ENCODE measurements at regions not wholly inside any gene's neighbourhood (a gene's known extent, or its start where the extent isn't known, plus 50 kb on each side); places are given as distances from the start of the nearest gene placed in this dataset.

GRCh38 chr3:154889227-154889634, 190.9 kb upstream of the MME start:
- peaks cover 0 to 15% (median 0%) of the 10 kb centered on the region in 12 donors for H3K4me1 ChIP-seq
- no peaks in the 10 kb centered on the region for H3K27me3 ChIP-seq
- no peak for TF ChIP-seq CTCF (IDR thresholded peaks at IDR 0.05)
- no peak for TF ChIP-seq POLR2A (IDR thresholded peaks at IDR 0.05)
- H3K27ac ChIP-seq, result no peak overlapping the region
- ATAC-seq (no peak), DNase-seq (no peak)
- intact Hi-C loops (cut with DNase I), result loop anchor here in 1 of 10 donors (10.0 kb wide), 1 partner anchor 216 kb away; no protein-coding TSS in a partner anchor
- H3K36me3 ChIP-seq, result no peaks in the 10 kb centered on the region
- no peak overlapping the region for H3K4me3 ChIP-seq
- H3K9me3 ChIP-seq, result peaks cover 0 to 20% (median 0%) of the 10 kb centered on the region in 12 donors
- WGBS, 4 donors, result 93 to 99% (median 95%) methylated on average over 24 to 36 of the region's 36 CpGs

- intact Hi-C loops (cut with DNase I), result loop anchor here in 1 of 10 donors (10.0 kb wide), 1 partner anchor 217 kb away; no protein-coding TSS in a partner anchor
- H3K36me3 ChIP-seq, result no peaks in the 10 kb centered on the region
- H3K4me3 ChIP-seq, result no peak overlapping the region
- TF ChIP-seq CTCF (IDR thresholded peaks at IDR 0.05) (no peak), POLR2A (IDR thresholded peaks at IDR 0.05) (no peak)
- no peak for DNase-seq
- H3K9me3 ChIP-seq, result peaks cover 0 to 11% (median 0%) of the 10 kb centered on the region in 12 donors
- H3K27ac ChIP-seq, result no peak overlapping the region
- no peak for ATAC-seq
- 91 to 98% (median 95%) methylated on average over 3 of the region's 3 CpGs for WGBS, 4 donors
- peaks cover 0 to 15% (median 0%) of the 10 kb centered on the region in 12 donors for H3K4me1 ChIP-seq
- no peaks in the 10 kb centered on the region for H3K27me3 ChIP-seq
Observed at GRCh38 chr3:154887869-154888268, 192.2 kb upstream of the MME start.

- Histone ChIP-seq H3K27ac (peak overlapping the region in 4 of 12 donors; percentile 11 to 43 (median 36)), H3K4me1 (peaks cover 0 to 15% (median 0%) of the 10 kb centered on the region in 12 donors), H3K9me3 (peaks cover 0 to 11% (median 0%) of the 10 kb centered on the region in 12 donors), H3K4me3 (no peak overlapping the region), H3K36me3 (no peaks in the 10 kb centered on the region), H3K27me3 (no peaks in the 10 kb centered on the region)
- no peak for TF ChIP-seq CTCF (IDR thresholded peaks at IDR 0.05)
- TF ChIP-seq POLR2A (IDR thresholded peaks at IDR 0.05), result no peak
- 32 to 49% (median 43%) methylated on average over 3 of the region's 3 CpGs for WGBS, 4 donors
- ATAC-seq (peak; percentile 57 to 84 (median 71)), DNase-seq (peak in 1 of 5 donors; percentile 11)
- intact Hi-C loops (cut with DNase I), result loop anchor here in 1 of 10 donors (10.0 kb wide), 1 partner anchor 218 kb away; no protein-coding TSS in a partner anchor
Observed at GRCh38 chr3:154886437-154886836, 193.7 kb upstream of the MME start.

- Histone ChIP-seq H3K9me3 (peaks cover 0 to 15% (median 0%) of the 10 kb centered on the region in 12 donors), H3K36me3 (no peaks in the 10 kb centered on the region), H3K4me1 (peaks cover 0 to 5% (median 0%) of the 10 kb centered on the region in 12 donors), H3K27me3 (no peaks in the 10 kb centered on the region), H3K27ac (no peak overlapping the region), H3K4me3 (no peak overlapping the region)
- ATAC-seq (no peak), DNase-seq (no peak)
- WGBS, 4 donors, result 83 to 91% (median 89%) methylated on average over 3 of the region's 3 CpGs
- TF ChIP-seq POLR2A (IDR thresholded peaks at IDR 0.05) (no peak), CTCF (IDR thresholded peaks at IDR 0.05) (no peak)
- intact Hi-C loops (cut with DNase I), result loop anchor here in 1 of 10 donors (10.0 kb wide), 1 partner anchor 219 kb away; no protein-coding TSS in a partner anchor
Observed at GRCh38 chr3:154885418-154885817, 194.7 kb upstream of the MME start.
